HT1080 (cell line): ENCODE measurements at regions not wholly inside any gene's neighbourhood (a gene's known extent, or its start where the extent isn't known, plus 50 kb on each side); places are given as distances from the start of the nearest gene placed in this dataset.
"Not testable (repeated sequence)": the region's sequence is repeated elsewhere in the genome, so short reads cannot be mapped to it uniquely, and the experiment has no call there.

Source experiments
- DNase-seq: peaks from one replicate; pipeline ENCODE4 v3.0.0-alpha.2; 2015; ENCODE audit warnings: low read depth

GRCh38 chr2:189308056-189308790 is 128.7 kb upstream of the COL5A2 start:
- DNase-seq, result no peak

- no peak for DNase-seq
Measured at GRCh38 chr2:189309331-189309730, 129.8 kb upstream of the COL5A2 start.

GRCh38 chr2:189312211-189312610 is 129.1 kb upstream of the WDR75 start:
- DNase-seq, result no peak

DNA sequence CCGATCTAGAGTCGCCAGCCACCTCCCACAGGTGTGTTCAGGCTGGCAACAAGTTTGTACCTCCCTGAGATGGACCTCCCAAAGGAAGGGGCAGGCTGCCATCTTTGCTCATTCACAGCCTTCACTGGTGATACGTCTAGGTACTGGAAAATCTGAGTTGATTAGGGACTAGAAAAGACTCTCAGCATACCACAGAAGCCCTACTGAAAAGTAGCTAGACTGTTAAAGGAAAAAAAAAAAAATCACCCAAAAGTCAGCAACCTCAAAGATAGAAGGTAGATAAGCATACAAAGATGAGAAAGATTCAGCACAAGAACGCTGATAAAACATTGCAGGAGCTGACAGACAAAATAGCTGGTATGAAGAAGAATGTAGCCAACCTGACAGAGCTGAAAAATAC is 128.6 kb upstream of the WDR75 start:
- DNase-seq, result no peak

DNA sequence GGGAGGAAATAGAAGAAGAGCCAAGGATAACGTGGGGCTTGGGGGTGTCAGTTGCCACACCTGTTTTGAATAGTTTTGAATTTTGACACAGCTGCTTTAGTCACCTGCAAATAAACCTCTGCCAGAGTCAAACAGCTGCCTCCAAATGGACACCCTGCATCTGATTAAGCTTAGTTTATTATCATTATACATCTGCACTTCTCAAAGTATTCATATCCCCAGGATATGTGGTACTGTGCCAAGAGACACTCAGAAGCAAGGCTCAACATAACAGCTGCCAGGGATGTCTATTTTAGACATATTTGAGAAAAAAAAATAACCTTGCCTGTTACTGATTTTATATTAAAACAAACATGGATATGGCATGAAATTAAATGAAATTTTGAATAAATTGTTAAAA is 122.5 kb upstream of the WDR75 start:
- no peak for DNase-seq

- DNase-seq, result not testable (repeated sequence)
Measured at GRCh38 chr2:189319424-189319823, 121.8 kb upstream of the WDR75 start.

DNA sequence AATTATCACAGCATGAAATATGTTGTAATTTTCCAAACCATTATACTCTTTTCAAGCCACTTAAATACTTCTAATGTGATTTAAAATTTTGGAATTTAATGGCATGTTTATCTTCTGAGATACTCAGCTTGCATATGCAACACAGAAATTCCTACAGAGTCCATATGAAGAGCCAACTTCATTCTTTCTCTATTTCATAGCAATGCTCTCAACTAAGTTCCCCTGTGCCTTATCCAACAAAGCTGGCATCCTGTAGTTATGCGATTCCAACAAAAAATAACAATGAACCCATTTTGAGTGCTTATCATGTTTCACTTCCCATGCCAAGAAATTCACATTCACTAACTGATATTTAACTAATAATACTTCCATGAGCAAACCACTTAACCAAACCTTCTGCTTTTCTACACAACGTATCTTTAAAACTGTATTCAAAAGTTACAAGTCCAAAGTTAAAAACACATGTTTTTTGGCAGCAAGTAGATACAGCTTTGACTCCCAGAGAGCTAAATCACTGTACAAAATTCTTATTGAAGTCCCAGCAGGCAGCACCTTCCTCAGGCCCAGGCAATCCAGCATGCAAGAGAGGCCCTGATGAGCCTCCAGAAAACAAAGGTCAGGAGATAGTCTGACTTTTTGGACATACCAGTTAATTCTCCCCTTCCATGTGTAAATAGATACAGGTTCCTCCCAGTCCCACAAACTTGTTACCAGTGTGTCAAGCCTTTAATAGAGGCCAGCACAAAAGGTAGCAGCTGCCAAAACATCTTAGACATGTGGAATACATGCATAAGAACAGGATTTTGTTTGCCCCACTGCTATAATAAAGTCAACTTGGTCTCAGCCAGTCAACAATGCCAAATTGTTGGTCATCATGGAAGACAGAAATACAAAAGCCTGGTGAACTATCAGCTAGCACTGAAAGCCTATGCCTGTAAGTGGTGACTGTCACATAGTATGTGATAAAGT is 113.1 kb upstream of the WDR75 start:
- peak; percentile 20 for DNase-seq

GRCh38 chr2:189328848-189329245 is 112.4 kb upstream of the WDR75 start:
- peak; percentile 71 for DNase-seq

DNA sequence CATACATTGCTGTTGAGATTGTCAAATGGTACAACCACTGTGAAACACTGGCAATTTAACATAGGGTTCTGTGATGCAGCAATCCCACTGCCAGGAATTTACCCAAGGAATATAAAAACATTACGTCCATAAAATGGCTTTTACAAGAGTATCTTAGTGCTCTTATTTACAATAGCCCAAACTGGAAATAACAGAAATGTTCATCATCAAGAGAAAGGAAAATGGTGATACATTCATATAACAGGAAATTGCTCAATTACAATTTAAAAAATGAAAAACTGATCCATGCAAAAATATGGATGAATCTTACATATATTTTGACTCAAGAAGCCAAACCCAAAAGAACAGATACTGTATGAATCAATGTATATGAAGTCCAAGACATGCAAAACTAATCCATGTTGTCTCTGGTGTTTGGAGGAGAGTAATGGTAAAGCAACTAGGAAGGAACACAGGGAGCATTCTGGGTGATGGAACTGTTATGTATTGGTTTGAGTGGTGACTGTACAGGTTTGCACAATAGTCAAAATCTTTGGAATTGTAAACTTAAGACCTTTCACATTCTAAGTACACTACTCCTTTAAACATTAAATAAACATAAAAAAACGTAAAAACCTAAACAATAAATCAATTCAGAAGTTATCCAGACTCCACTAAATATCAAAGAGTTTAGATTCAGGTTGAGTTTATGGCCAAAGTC is 104.8 kb upstream of the WDR75 start:
- no peak for DNase-seq

DNA sequence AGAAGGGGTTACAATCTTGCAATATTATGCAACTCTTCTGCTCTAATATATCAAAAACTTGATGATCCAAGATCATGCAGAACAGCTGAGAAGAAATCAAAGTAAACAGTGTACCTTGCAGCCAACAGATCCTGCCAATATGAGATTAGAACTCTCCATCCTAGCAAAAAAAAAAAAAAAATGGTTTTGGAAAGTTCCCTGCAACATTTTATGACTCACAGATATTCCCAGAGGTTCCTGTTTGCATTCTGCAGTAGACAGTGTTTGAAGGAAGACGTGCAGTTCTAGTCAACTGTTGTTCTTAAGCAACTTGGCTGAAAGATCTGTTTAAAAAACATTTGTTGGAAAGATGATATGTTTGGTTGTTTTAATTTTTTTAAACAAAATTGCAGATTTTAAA is 103.6 kb upstream of the WDR75 start:
- no peak for DNase-seq

DNA sequence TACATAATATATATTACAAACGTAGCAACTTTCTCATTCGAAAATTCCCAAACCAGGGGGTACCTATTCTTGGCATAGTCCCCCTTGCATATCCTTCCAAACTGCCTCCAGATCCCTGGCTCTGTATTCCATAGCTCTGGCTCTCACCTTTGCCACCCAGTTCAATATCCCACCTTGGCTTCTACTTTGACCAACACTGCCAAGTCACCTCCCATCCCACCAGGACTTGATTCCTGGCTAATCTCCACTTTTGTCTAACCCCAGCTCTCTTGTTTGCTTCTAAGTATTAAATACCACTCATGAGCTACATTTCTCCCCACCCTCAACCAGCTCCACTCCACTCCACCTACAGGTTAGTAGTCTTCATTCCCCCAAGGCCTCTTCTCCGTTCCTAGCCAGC is 103.2 kb upstream of the WDR75 start:
- DNase-seq, result no peak

DNA sequence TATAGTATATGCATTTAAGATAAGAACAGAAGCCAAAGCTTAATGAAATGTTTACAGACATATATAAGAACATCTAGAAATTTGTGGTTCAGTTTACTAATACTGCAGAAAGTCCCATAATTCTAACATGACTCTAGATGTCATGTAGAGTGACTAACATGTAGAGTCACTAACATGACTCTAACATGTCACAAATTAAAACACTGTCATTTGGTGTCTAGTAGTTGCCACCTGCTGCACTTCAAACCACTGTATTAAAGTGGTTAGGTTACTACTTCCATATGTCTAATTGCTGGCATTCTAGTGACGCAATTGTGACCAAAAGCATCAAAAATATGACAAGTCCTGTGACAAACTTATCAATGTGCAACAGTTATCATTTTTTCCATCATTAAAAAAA is 100.2 kb upstream of the WDR75 start:
- DNase-seq, result no peak

- DNase-seq, result no peak
Measured at GRCh38 chr2:189344043-189344442, 97.2 kb upstream of the WDR75 start.

DNA sequence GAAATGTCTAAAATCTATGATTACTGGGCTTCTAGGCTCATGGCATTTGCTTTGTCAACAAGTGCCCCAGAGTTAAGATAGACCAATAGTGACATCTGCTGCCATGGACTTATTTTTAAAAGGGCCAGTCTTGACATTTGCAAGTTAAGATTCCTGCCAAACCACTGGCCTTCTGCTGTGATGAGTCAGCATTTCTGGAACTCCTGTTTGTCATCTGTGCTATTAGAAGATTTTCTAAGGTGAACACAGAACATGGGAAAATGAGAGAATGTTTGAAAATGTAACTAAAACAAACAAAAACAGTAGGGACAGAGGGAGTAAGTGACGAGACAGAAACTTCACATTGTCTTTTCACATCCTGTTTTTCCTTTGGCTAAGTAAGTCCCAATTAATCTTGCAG is 93.7 kb upstream of the WDR75 start:
- peak; percentile 85 for DNase-seq

DNA sequence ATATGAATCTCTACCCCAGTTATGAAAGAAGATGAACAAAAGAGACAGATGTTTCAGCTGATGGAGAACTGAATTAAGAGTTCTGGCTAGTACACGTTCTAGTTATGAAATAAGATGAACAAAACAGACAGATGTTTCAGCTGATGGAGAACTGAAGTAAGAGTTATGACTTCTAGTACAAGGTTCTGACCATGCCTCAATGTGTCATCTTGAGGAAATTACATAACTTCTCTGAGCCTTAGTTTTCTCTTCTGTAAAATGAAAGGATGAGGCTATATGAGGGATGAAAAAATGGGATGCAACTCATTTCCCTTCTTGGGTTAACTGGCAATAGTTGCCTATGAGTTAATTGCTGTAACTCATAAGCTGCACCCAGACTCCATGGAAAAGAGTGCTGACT is 92.9 kb upstream of the WDR75 start:
- peak; percentile 34 for DNase-seq

DNA sequence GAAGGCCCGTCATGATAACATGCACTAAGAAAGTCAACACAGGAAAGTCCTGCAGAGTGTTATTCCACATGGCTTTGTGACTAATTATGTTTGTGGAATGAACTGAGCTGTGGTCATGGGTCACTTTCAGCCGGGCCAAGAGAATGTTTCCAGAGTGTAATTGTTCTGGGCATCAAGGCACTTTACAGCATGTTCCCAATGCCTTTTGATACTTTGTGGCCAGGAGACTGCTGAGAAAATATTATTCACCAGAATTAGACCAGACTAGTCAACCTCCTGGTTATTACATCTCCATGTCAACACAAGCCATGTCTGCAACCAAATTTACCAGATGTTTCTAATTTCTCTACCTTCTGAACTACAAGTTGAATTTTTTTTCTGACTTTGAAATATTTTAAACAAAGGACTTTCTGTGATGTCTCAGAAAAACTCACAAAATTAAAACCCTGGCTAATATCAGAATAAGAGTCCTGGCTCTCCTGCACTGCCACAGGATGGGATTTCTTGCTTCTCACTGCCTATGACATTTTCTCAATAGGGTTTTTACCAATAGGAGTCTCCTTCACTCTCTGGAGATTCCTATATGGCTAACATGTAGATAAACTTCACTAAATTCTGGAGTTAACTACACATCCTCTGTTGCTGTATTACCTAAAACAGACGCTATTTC is 90.6 kb upstream of the WDR75 start:
- DNase-seq, result peak; percentile 68

- not testable (repeated sequence) for DNase-seq
Measured at GRCh38 chr2:189351933-189352332, 89.3 kb upstream of the WDR75 start.

- not testable (repeated sequence) for DNase-seq
Measured at GRCh38 chr2:189357375-189357774, 83.9 kb upstream of the WDR75 start.

GRCh38 chr2:189360861-189361260 is 80.4 kb upstream of the WDR75 start:
- DNase-seq, result no peak

DNA sequence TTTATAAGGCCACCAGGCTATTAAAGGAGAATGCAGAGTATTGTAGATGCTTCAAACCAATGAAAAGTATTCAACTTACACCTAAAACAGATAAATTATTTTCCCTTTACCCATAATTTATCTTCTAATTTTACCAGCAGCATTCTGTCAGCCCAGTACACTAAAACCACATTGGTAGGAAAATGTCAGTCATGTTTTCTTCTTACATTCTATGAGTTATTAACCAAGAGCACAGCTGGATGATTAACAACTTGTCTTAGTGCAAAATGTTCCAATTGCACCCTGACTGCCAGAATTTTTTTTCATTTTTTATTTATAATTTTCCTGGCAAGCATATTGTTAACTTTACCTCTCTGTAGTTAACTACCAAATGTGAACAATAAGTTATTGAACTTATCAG is 79.0 kb upstream of the WDR75 start:
- no peak for DNase-seq

DNA sequence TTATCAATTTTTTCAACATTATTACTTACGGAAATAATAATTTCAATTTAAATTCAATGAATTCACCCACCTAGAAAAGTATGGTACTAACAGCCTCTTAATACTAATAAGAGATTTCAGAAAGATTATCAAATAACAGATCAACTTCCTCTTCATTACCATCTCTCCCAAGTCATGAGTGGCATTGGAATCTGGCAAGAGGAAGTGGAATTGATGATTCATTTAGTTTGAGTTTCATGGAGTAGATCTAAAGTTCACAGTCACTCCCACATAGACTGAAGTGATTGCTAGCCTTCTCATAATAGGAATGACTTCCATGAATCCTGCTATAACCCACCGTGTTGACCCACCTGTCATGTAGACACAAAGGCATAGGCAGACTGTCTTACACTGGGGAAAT is 77.7 kb upstream of the WDR75 start:
- peak; percentile 78 for DNase-seq
